GM12873 (cell line): ENCODE measurements at regions not wholly inside any gene's neighbourhood (a gene's known extent, or its start where the extent isn't known, plus 50 kb on each side); places are given as distances from the start of the nearest gene placed in this dataset.

Source experiments
- TF ChIP-seq, protein P1 (sequence below): IDR thresholded peaks from 2 replicates; pipeline ENCODE4 v1.5.1; 2012; ENCODE audit warnings: low read depth, mild to moderate bottlenecking, moderate library complexity, low read length, control low read depth; ENCODE audit not compliant: insufficient read depth; ENCODE audit errors: missing control alignments

DNA sequence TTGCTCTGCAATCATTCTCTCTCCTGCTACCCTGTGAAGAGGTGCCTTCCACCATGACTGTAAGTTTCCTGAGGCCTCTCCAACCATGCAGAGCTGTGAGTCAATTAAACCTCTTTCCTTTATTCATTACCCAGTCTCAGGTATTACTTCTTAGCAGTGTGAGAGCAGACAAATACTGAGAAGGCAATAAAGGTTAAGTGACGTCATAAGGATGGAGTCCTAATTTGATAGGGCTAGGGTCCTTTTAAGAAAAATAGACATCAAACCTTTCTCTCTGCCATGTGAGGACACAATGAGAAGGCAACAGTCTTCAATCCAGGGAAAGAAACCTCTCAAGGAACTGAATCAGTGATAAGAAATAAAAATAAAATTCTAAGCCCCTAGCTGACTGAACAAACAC lies 1262.7 kb downstream of the FAM133A start:
- TF ChIP-seq, protein P1, sequence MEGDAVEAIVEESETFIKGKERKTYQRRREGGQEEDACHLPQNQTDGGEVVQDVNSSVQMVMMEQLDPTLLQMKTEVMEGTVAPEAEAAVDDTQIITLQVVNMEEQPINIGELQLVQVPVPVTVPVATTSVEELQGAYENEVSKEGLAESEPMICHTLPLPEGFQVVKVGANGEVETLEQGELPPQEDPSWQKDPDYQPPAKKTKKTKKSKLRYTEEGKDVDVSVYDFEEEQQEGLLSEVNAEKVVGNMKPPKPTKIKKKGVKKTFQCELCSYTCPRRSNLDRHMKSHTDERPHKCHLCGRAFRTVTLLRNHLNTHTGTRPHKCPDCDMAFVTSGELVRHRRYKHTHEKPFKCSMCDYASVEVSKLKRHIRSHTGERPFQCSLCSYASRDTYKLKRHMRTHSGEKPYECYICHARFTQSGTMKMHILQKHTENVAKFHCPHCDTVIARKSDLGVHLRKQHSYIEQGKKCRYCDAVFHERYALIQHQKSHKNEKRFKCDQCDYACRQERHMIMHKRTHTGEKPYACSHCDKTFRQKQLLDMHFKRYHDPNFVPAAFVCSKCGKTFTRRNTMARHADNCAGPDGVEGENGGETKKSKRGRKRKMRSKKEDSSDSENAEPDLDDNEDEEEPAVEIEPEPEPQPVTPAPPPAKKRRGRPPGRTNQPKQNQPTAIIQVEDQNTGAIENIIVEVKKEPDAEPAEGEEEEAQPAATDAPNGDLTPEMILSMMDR, result no peak

DNA sequence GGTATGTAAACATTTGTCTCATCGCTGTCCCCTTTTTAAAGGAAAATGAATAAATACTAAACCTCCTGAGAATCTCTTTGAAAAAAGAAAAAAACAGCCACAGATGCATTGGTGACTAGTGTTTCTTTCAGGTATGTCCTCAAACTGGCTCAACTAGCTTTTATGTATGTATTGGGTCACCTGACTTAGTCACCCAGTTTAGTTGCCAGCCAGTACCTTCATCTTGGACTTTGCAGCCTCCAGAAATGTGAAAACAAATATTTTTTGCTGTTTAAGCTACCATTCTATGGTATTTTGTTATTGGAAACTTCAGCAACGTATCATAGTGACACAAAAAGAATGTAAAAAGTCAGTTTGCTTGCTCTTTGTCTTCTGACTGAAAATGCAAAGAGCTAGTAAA lies 1263.5 kb downstream of the FAM133A start:
- TF ChIP-seq, protein P1, result no peak

DNA sequence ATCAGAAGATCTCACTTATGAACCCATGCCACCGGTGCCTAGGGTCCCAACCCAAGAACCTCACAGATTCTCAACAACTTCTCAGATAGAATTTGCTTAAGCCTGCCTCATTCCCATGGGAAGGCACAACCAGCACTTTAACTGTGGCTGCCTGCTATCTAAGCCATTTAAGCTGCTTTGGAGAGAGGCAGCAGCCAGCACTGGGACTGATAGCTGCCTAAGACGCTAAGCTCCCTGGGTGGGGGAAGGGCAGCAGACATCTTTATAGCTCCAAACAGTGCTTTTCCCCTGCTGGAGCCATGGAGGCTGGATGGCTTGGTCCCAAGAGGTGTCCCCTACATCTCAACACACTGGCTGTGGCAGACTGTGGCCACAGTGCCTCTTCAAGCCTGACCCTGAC lies 1268.6 kb downstream of the FAM133A start:
- TF ChIP-seq, protein P1, result no peak

DNA sequence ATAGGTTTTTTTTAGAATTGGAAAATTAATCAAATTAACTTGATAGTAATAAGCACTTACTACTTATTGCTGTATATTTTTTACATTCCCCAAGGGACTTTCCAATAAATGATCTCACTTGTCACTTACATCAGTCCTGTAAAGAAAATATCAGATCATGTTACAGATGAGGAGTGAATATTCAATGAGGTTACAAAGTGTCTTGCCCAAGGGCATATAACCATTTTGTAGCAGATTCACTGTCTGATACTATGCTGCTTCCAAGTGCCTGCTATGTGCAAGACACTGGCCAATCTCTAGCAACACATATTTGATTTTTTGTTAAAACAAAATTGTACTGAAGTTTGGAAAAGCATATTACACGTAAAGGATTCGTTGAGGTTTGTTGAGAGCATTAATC lies 1287.7 kb downstream of the FAM133A start:
- TF ChIP-seq, protein P1, result no peak

DNA sequence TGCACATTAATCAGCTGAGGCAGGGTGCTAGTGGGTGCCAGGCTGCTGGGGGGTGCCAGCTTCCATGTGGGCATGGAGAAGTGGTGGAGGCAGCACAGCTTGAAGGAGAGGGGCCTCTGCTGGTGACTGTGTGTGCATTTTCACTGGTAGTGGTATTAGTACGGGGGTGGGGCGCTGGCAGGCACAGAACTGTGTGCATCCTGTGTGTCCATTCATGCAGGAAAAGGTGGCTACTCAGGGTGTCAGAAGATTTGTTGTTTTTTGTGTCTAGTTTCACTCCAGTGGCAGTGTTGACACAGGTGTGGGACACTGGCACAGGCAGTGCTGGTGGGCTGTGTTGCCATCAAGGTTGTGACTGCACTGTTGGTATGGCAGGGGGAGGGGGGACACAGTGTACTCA lies 1303.6 kb downstream of the FAM133A start:
- TF ChIP-seq, protein P1, result no peak

DNA sequence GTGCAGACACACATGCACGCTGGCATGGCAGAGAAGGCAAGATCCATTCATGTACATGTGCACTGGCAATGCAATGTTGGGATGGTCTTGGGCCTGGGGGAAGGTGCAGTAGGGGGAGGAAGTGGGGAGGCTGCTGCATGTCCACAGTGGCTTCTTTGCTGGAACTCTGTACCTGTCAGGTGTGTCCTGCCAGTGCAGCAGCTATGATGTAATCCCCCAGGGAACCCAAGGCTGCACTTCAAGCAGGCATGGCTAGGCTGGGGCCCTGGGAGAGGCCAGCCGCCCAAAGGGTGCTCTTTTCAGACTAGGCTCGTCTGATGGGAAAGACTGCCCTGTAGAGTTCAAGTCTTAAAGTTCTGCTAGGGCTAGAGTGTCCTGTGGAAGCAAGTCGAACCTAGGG lies 1304.0 kb downstream of the FAM133A start:
- TF ChIP-seq, protein P1, result no peak
